NCI-H774 (cell line): ENCODE measurements at regions not wholly inside any gene's neighbourhood (a gene's known extent, or its start where the extent isn't known, plus 50 kb on each side); places are given as distances from the start of the nearest gene placed in this dataset.
"Not testable (repeated sequence)": the region's sequence is repeated elsewhere in the genome, so short reads cannot be mapped to it uniquely, and the experiment has no call there.

ENCODE experiments used
- DNase-seq: peaks from one replicate; lab custom pipeline; 2025; lab: John Stamatoyannopoulos, UW

GRCh38 chr9:88596376-88596775 lies 61.4 kb downstream of the NXNL2 start:
- DNase-seq = no peak

GRCh38 chr9:88604836-88605511 lies 70.0 kb downstream of the NXNL2 start:
- DNase-seq = no peak

DNA sequence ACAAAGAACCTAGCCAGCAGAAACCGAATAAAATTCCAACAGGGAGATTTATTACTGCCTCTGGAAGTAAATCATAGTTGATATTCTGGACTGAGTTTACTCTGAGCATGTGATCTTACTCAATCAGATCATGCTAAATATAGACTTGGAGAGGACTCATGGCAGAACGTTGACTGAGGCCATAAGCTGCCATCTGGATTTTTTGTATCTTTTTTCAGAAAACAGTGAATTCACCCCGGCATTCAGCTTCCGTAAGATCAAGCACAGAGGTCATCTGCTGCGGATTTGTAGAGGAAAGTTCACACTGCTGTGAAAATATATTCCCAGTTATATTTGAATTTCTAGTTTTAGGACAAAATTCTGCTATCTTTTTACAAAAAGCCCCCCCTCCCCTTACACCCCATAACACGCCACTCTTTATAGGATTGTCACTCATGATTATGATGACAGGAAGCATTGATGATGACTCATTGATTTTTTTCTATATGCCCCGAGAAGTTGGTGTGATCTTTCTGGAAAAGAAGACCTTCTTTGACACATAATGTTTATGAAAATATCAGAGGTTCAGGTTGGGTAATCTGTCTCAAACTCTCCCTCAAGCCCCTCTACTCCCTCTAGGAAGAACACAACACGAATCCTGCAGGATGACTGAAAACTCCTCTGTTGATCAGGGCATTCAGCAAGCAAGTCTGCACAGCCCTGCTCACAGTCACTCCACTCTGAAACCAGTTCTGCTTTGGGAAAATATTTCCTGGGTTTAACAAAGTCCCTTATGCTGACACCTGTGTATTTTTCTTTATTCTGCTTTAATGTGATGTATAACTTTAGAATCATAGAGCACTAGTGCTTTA lies 70.8 kb downstream of the NXNL2 start:
- no peak for DNase-seq

DNA sequence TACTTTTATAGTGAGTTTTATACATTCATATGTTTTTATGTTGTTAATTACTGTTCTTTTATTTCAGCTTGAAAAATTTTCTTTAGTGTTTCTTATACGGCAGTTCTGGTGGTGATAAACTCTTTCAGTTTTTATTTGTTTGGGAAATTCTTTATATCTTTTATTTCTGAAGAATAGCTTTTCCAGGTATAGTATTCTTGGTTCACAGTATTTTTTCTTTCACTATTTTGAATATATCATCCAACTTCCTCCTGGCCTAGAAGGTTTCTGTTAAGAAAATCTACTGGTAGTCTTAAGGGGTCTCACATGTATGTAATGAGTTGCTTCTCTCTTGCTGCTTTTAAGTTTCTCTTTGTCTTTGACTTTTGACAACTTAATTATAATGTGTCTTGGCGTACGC lies 79.4 kb downstream of the NXNL2 start:
- no peak for DNase-seq

DNA sequence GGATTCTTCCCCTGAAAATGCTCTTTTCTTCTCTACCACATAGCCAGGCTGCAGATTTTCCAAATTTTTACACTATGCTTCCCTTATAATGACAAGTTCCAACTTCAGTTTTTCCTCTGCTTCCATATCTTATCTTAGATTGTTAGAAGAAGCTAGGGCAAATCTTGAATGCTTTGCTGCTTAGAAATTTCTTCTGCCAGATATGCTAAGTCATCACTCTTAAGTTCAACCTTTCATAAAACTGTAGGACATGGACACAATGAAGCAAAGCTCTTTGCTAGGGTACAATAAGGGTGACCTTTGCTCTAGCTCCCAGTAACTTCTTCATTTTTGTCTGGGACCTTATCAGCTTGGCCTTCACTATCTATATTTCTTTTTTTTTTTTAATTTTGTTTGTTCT lies 88.7 kb downstream of the NXNL2 start:
- DNase-seq = no peak

- no peak for DNase-seq
Measured at GRCh38 chr9:88628114-88628513, 93.1 kb downstream of the NXNL2 start.

DNA sequence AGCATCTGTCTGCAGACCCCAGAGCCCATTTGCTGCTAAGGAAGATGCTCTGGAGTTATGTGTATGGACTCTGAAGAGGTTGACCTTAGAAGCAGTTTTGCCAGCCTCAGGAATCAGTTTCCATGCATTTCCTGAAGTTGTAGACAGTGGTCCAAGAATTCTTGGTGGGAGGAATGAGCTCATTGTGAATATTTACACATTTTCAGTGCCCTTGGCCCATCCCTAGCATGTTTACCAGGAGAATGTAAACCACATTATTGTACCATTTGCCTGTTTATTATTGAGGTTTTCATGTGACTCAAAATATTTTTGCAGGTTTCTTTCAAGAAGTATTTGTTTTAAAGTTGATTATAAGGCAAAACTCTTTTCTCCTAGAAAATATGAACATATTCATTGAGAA lies 93.8 kb downstream of the NXNL2 start:
- no peak for DNase-seq

DNA sequence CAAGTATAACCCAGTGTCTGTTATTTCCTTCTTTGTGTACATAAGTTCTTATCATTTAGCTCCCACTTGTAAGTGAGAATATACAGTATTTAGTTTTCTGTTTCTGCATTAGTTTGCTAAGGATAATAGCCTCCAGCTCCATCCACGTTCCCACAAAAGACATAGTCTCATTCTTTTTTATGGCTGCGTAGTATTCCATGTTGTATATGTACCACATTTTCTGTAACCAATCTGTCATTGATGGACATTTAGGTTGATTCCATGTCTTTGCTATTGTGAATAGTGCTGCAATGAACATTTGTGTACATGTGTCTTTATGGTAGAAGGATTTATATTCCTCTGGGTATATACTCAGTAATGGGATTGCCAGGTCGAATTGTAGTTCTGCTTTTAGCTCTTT lies 95.6 kb downstream of the NXNL2 start:
- DNase-seq = not testable (repeated sequence)

GRCh38 chr9:88635151-88635550 lies 100.2 kb downstream of the NXNL2 start:
- DNase-seq = no peak

- no peak for DNase-seq
Measured at GRCh38 chr9:88641456-88642240, 106.7 kb downstream of the NXNL2 start.

- DNase-seq = no peak
Measured at GRCh38 chr9:88642336-88642735, 107.4 kb downstream of the NXNL2 start.

GRCh38 chr9:88643931-88644330 lies 109.0 kb downstream of the NXNL2 start:
- no peak for DNase-seq

DNA sequence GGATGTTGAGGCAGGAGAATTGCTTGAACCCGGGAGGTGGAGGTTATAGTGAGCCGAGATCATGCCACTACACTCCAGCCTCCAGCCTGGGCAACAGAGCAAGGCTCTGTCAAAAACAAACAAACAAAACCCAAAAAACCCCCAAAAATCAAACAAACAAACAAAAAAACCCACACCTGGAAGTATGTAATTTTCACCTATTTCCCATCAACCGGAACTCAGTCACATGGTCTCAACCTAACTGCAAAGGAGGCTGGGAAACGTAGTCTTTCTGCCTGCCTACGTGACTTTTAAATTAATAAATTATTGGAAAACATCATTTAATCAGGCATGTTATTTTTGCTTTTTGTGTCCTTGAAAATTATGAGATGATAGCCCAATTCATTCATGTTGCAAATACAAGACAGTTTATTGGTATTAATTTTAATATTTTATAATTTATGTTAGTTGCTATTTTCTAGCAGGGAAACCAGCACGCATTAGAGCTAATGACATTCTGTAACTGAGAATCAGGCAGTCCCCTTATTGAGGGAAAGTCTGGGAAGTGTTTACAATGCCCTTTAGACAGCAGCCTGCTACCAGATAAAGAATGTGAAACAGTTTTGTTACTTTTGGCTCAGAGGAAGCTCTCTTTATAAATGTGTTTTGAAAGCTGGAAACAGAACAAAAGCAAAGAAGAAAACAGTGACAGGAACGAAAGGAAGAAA lies 110.3 kb downstream of the NXNL2 start:
- DNase-seq = no peak

DNA sequence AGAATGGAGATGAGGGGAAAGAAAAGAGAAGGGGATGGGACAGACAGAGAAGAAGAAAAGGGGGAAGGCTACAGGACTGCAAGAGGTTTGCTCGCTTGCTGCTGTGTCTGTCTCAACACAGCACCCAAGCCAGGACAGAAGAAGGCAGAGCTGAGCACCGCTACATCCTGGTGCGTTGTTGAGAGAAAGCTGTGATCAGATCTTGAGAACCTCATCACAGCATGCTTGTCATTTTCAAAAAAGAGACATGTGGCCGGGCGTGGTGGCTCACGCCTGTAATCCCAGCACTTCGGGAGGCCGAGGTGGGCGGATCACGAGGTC lies 110.9 kb downstream of the NXNL2 start:
- DNase-seq = no peak

DNA sequence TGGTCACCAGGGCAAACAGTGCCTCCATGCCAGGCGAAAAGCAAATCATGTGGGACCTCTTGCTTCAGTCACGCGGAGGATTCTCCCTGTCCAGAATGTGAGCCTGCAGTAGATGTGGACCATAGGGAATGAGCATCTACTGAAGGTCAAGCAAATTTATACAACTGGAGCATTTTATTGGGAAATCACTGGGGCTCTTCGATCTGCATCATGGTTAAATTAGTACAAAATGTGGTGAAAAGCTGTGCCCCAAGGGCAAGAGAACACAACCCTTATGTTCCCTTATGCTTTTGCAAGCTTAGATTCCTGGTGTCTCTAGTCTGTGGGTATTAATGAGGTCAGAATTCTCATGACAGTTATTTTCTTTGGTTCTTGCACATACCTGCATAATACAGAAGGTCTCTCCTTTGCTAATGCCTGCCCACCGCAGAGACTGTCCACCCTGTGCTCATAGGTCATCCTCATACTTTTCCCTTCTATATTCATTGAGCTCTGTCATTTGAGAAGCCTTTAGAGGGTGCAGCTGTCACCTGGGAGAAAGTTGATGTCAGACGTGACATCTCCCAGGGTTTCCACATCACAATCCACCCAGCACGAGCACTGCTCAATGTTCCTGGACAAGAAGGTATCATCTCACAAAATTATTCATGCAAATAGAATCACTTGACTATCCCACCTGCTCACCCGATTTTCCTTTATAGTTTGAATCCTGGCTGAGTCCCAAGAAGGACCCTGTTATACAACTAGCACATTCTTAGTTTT lies 111.7 kb downstream of the NXNL2 start:
- no peak for DNase-seq

GRCh38 chr9:88651682-88652633 lies 117.0 kb downstream of the NXNL2 start:
- no peak for DNase-seq

DNA sequence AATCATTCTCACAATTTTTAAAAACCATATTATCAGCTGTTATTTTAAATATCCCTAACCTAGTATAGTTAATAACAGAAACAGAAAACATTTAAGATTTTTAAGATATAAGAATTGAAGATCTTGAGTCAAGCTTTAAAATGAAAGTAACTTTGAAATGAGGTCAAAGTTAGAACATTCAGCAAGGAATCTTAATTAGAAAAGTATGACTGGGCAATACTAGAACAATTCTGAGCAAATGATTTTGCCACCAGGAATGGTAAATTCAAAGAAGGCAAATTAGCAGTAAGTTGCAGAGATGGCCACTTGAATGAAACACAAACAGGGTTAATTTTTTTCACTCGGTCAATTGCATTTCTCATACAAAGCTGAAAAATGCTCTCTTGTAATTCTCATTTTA lies 117.9 kb downstream of the NXNL2 start:
- DNase-seq = no peak

- DNase-seq = no peak
Measured at GRCh38 chr9:88653406-88653805, 118.4 kb downstream of the NXNL2 start.

DNA sequence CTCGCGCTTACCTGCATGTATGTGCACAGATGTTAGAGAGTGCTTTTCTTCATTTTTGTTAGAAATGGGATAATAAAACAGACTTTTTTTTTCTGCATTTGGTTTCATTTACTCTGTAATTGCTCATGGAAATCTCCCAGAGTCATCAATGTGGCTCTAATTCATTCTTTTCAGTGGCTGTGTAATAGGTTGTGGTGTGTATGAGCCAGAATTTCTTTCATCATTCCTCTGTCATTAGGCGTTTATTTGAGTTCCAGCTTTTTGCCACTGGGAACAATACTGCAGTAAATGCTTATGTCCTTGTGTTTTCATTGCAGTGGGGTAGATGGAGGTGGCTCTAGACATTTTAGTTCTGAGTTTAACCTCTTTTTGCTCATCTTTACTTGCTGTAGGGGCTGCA lies 118.9 kb downstream of the NXNL2 start:
- DNase-seq = no peak

- no peak for DNase-seq
Measured at GRCh38 chr9:88657893-88658292, 122.9 kb downstream of the NXNL2 start.
